ENCODE measurements at regions not wholly inside any gene's neighbourhood (a gene's known extent, or its start where the extent isn't known, plus 50 kb on each side); places are given as distances from the start of the nearest gene placed in this dataset.
"Not testable (repeated sequence)": the region's sequence is repeated elsewhere in the genome, so short reads cannot be mapped to it uniquely, and the experiment has no call there.

DNA sequence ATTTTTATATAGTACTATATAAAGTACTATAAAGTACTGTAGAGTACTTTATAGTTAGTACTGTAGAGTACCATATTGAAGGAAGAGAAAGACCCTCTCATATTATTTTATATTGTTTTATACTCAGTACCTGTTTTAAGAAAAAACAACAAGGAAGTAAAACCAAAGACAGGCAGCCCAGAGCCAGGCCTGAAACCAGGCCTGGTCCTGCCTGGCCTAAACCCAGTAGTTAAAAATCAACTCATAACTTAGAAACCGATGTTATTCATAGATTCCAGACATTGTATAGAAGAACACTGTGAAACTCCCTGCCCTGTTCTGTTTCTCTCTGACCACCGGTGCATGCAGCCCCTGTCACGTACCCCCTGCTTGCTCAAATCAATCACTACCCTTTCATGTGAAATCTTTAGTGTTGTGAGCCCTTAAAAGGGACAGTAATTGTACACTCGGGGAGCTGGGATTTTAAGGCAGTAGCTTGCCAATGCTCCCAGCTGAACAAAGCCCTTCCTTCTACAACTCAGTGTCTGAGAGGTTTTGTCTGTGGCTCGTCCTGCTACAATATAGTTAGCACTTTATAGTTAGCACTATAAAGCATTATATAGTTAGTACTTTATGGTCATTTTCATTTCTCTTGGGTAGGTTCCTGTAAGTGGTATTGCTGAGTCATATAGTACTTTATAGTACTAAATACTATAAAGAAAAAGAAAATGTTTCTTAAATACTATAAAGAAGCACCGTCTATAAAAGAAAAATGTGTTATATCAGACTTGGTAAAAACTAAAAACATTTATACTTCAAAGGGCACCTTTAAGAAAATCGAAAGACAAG is 940.6 kb upstream of the ACO1 start:
- H3K27ac ChIP-seq (ENCODE audit: low read depth, low read length); H3K9me3 ChIP-seq (ENCODE audit: insufficient read depth in 2 of 2, low read depth in 1 of 2, low read length in 1 of 2); H4K5ac ChIP-seq (ENCODE audit: insufficient read length, low read depth, low read length); H2BK120ac ChIP-seq (replicated peaks; ENCODE audit: low read depth, low read length); H2BK15ac ChIP-seq (ENCODE audit: low read length); H2BK20ac ChIP-seq (ENCODE audit: low read length); H3K56ac ChIP-seq (replicated peaks; ENCODE audit: insufficient read length, low read depth, low read length); H3K79me2 ChIP-seq (ENCODE audit: control insufficient read depth in 1 of 2, insufficient read depth in 2 of 2, low read length in 2 of 2); DNase-seq (ENCODE audit: low read depth in 1 of 2, low spot score in 2 of 2); H2AK5ac ChIP-seq (ENCODE audit: low read depth, low read length); H3K36me3 ChIP-seq (ENCODE audit: control insufficient read depth in 2 of 4, insufficient read depth in 4 of 4, low read length in 3 of 4); H4K8ac ChIP-seq (ENCODE audit: extremely low read depth, insufficient read depth, low read length); H3K79me1 ChIP-seq (ENCODE audit: low read depth, low read length); H3K23me2 ChIP-seq (ENCODE audit: low read depth, low read length); POLR2A ChIA-PET (ENCODE audit: partially characterized antibody); H3K4me1 ChIP-seq (replicated peaks in 1 of 4; ENCODE audit: control insufficient read depth in 3 of 4, insufficient read depth in 4 of 4, low read length in 3 of 4); H2BK12ac ChIP-seq (ENCODE audit: low read depth, low read length); H4K91ac ChIP-seq (replicated peaks; ENCODE audit: insufficient read length, low read length); H3K9ac ChIP-seq (replicated peaks in 1 of 4; ENCODE audit: extremely low read depth in 1 of 4, low read depth in 3 of 4, low read length in 3 of 4); H3K18ac ChIP-seq (ENCODE audit: extremely low read depth, low read length); H3K4ac ChIP-seq (replicated peaks; ENCODE audit: insufficient read length, low read depth, low read length); FAIRE-seq; H3K4me2 ChIP-seq (ENCODE audit: insufficient read depth in 1 of 2, low read depth in 2 of 2, low read length in 2 of 2); H3K27me3 ChIP-seq (replicated peaks in 1 of 4; ENCODE audit: control insufficient read depth in 3 of 4, extremely low read depth in 1 of 4, insufficient read depth in 3 of 4, low read length in 3 of 4); H2BK5ac ChIP-seq (ENCODE audit: low read depth, low read length); H4K20me1 ChIP-seq (replicated peaks in 1 of 2; ENCODE audit: control insufficient read depth in 1 of 2, insufficient read depth in 2 of 2, low read length in 2 of 2); H3K23ac ChIP-seq (ENCODE audit: insufficient read length); H3K14ac ChIP-seq (ENCODE audit: insufficient read length); H2AFZ ChIP-seq (ENCODE audit: low read length); H3K4me3 ChIP-seq (ENCODE audit: extremely low read depth in 1 of 4, insufficient read depth in 2 of 4, low read depth in 3 of 4, low read length in 4 of 4): not testable (repeated sequence)
- WGBS, 2 experiments (ENCODE audit: extremely low coverage in 1 of 2, insufficient coverage in 1 of 2, insufficient read length in 1 of 2, insufficient replicate concordance in 2 of 2, low coverage in 1 of 2, low lambda C conversion rate in 2 of 2, missing lambda C conversion rate in 1 of 2) = 81% methylated on average over 7 of the region's 7 CpGs; no CpG with 5 or more reads in 1 of the 2 experiments
- CTCF ChIA-PET (ENCODE audit: partially characterized antibody) = interaction anchor here (0.6 to 0.9 kb wide), 2 partner anchors 122 to 184 kb away, joined by 3 read pairs; no protein-coding TSS in a partner anchor
